ENCODE measurements at regions not wholly inside any gene's neighbourhood (a gene's known extent, or its start where the extent isn't known, plus 50 kb on each side); places are given as distances from the start of the nearest gene placed in this dataset.

- Mint-ChIP-seq H3K27ac (no peak overlapping the region), H3K9me3 (no peaks in the 10 kb centered on the region), H3K4me3 (no peak overlapping the region), H3K4me1 (no peaks in the 10 kb centered on the region), H3K27me3 (no peaks in the 10 kb centered on the region), H3K36me3 (no peaks in the 10 kb centered on the region)
- ATAC-seq (ENCODE audit: low read depth) (no peak), DNase-seq (ENCODE audit: low spot score in 2 of 2) (no peak)
Measured at GRCh38 chr13:80141123-80141849, 199.6 kb downstream of the SPRY2 start.

- Mint-ChIP-seq H3K4me1 (no peaks in the 10 kb centered on the region), H3K27ac (no peak overlapping the region), H3K9me3 (no peaks in the 10 kb centered on the region), H3K27me3 (no peaks in the 10 kb centered on the region), H3K36me3 (no peaks in the 10 kb centered on the region), H3K4me3 (no peak overlapping the region)
- no peak for DNase-seq (ENCODE audit: low spot score in 2 of 2)
- ATAC-seq (ENCODE audit: low read depth): no peak
Measured at GRCh38 chr13:80140685-80141084, 200.2 kb downstream of the SPRY2 start.

- Mint-ChIP-seq H3K4me3 (no peak overlapping the region), H3K4me1 (no peaks in the 10 kb centered on the region), H3K9me3 (no peaks in the 10 kb centered on the region), H3K27me3 (no peaks in the 10 kb centered on the region), H3K36me3 (no peaks in the 10 kb centered on the region), H3K27ac (no peak overlapping the region)
- DNase-seq (ENCODE audit: low spot score in 2 of 2): no peak
- no peak for ATAC-seq (ENCODE audit: low read depth)
Measured at GRCh38 chr13:80139196-80139595, 201.7 kb downstream of the SPRY2 start.

GRCh38 chr13:80137994-80138393 lies 202.9 kb downstream of the SPRY2 start:
- Mint-ChIP-seq H3K27me3 (no peaks in the 10 kb centered on the region), H3K36me3 (no peaks in the 10 kb centered on the region), H3K4me3 (no peak overlapping the region), H3K4me1 (no peaks in the 10 kb centered on the region), H3K27ac (no peak overlapping the region), H3K9me3 (no peaks in the 10 kb centered on the region)
- ATAC-seq (ENCODE audit: low read depth) (no peak), DNase-seq (ENCODE audit: low spot score in 2 of 2) (no peak)

- DNase-seq (ENCODE audit: low spot score in 2 of 2) (no peak), ATAC-seq (ENCODE audit: low read depth) (no peak)
- H3K4me3 Mint-ChIP-seq: no peak overlapping the region
- H3K27me3 Mint-ChIP-seq: peaks cover 1% of the 10 kb centered on the region
- no peaks in the 10 kb centered on the region for H3K36me3 Mint-ChIP-seq
- no peak overlapping the region for H3K27ac Mint-ChIP-seq
- no peaks in the 10 kb centered on the region for H3K9me3 Mint-ChIP-seq
- H3K4me1 Mint-ChIP-seq: no peaks in the 10 kb centered on the region
Measured at GRCh38 chr13:80134346-80134745, 206.6 kb downstream of the SPRY2 start.

GRCh38 chr13:80133631-80134261 lies 207.2 kb downstream of the SPRY2 start:
- H3K9me3 Mint-ChIP-seq: no peaks in the 10 kb centered on the region
- no peaks in the 10 kb centered on the region for H3K36me3 Mint-ChIP-seq
- no peak overlapping the region for H3K27ac Mint-ChIP-seq
- H3K4me3 Mint-ChIP-seq: no peak overlapping the region
- no peak for ATAC-seq (ENCODE audit: low read depth)
- H3K4me1 Mint-ChIP-seq: no peaks in the 10 kb centered on the region
- H3K27me3 Mint-ChIP-seq: peaks cover 1% of the 10 kb centered on the region
- DNase-seq (ENCODE audit: low spot score in 2 of 2): no peak

- Mint-ChIP-seq H3K4me1 (no peaks in the 10 kb centered on the region), H3K36me3 (no peaks in the 10 kb centered on the region), H3K27me3 (peaks cover 1% of the 10 kb centered on the region), H3K9me3 (no peaks in the 10 kb centered on the region), H3K4me3 (no peak overlapping the region), H3K27ac (no peak overlapping the region)
- DNase-seq (ENCODE audit: low spot score in 2 of 2): no peak
- ATAC-seq (ENCODE audit: low read depth): no peak
Measured at GRCh38 chr13:80132741-80133601, 208.0 kb downstream of the SPRY2 start.

GRCh38 chr13:80131204-80131603 lies 209.7 kb downstream of the SPRY2 start:
- H3K9me3 Mint-ChIP-seq: no peaks in the 10 kb centered on the region
- no peak overlapping the region for H3K4me3 Mint-ChIP-seq
- no peak overlapping the region for H3K27ac Mint-ChIP-seq
- H3K4me1 Mint-ChIP-seq: no peaks in the 10 kb centered on the region
- ATAC-seq (ENCODE audit: low read depth) (no peak), DNase-seq (ENCODE audit: low spot score in 2 of 2) (no peak)
- no peaks in the 10 kb centered on the region for H3K36me3 Mint-ChIP-seq
- H3K27me3 Mint-ChIP-seq: peaks cover 1% of the 10 kb centered on the region

- H3K9me3 Mint-ChIP-seq: no peaks in the 10 kb centered on the region
- no peak for DNase-seq (ENCODE audit: low spot score in 2 of 2)
- H3K27me3 Mint-ChIP-seq: no peaks in the 10 kb centered on the region
- no peak overlapping the region for H3K4me3 Mint-ChIP-seq
- H3K36me3 Mint-ChIP-seq: no peaks in the 10 kb centered on the region
- H3K4me1 Mint-ChIP-seq: no peaks in the 10 kb centered on the region
- ATAC-seq (ENCODE audit: low read depth): no peak
- no peak overlapping the region for H3K27ac Mint-ChIP-seq
Measured at GRCh38 chr13:80126389-80127068, 214.4 kb downstream of the SPRY2 start.

GRCh38 chr13:80123945-80124344 lies 217.0 kb downstream of the SPRY2 start:
- H3K4me3 Mint-ChIP-seq: no peak overlapping the region
- H3K27me3 Mint-ChIP-seq: no peaks in the 10 kb centered on the region
- H3K4me1 Mint-ChIP-seq: no peaks in the 10 kb centered on the region
- no peaks in the 10 kb centered on the region for H3K9me3 Mint-ChIP-seq
- no peak overlapping the region for H3K27ac Mint-ChIP-seq
- no peaks in the 10 kb centered on the region for H3K36me3 Mint-ChIP-seq
- DNase-seq (ENCODE audit: low spot score in 2 of 2) (no peak), ATAC-seq (ENCODE audit: low read depth) (no peak)

- Mint-ChIP-seq H3K27ac (no peak overlapping the region), H3K4me3 (no peak overlapping the region), H3K4me1 (no peaks in the 10 kb centered on the region), H3K36me3 (no peaks in the 10 kb centered on the region), H3K27me3 (no peaks in the 10 kb centered on the region), H3K9me3 (no peaks in the 10 kb centered on the region)
- ATAC-seq (ENCODE audit: low read depth) (no peak), DNase-seq (ENCODE audit: low spot score in 2 of 2) (no peak)
Measured at GRCh38 chr13:80121038-80121437, 219.9 kb downstream of the SPRY2 start.

- H3K4me1 Mint-ChIP-seq: no peaks in the 10 kb centered on the region
- no peaks in the 10 kb centered on the region for H3K27me3 Mint-ChIP-seq
- no peak overlapping the region for H3K4me3 Mint-ChIP-seq
- no peak for ATAC-seq (ENCODE audit: low read depth)
- no peak overlapping the region for H3K27ac Mint-ChIP-seq
- H3K36me3 Mint-ChIP-seq: no peaks in the 10 kb centered on the region
- no peak for DNase-seq (ENCODE audit: low spot score in 2 of 2)
- H3K9me3 Mint-ChIP-seq: no peaks in the 10 kb centered on the region
Measured at GRCh38 chr13:80118506-80118905, 222.4 kb downstream of the SPRY2 start.

- H3K27ac Mint-ChIP-seq: no peak overlapping the region
- DNase-seq (ENCODE audit: low spot score in 2 of 2) (no peak), ATAC-seq (ENCODE audit: low read depth) (no peak)
- H3K27me3 Mint-ChIP-seq: no peaks in the 10 kb centered on the region
- no peaks in the 10 kb centered on the region for H3K36me3 Mint-ChIP-seq
- no peaks in the 10 kb centered on the region for H3K9me3 Mint-ChIP-seq
- no peaks in the 10 kb centered on the region for H3K4me1 Mint-ChIP-seq
- H3K4me3 Mint-ChIP-seq: no peak overlapping the region
Measured at GRCh38 chr13:80118099-80118498, 222.8 kb downstream of the SPRY2 start.

- no peak for ATAC-seq (ENCODE audit: low read depth)
- H3K4me1 Mint-ChIP-seq: no peaks in the 10 kb centered on the region
- no peaks in the 10 kb centered on the region for H3K27me3 Mint-ChIP-seq
- no peak overlapping the region for H3K4me3 Mint-ChIP-seq
- H3K27ac Mint-ChIP-seq: no peak overlapping the region
- DNase-seq (ENCODE audit: low spot score in 2 of 2): no peak
- no peaks in the 10 kb centered on the region for H3K9me3 Mint-ChIP-seq
- H3K36me3 Mint-ChIP-seq: no peaks in the 10 kb centered on the region
Measured at GRCh38 chr13:80117515-80117914, 223.4 kb downstream of the SPRY2 start.

Data from memory B cell (primary cell).